ENCODE measurements at regions not wholly inside any gene's neighbourhood (a gene's known extent, or its start where the extent isn't known, plus 50 kb on each side); places are given as distances from the start of the nearest gene placed in this dataset.

GRCh38 chr5:120150770-120151169, 313.3 kb upstream of the PRR16 start:
- TF ChIP-seq EZH2 (IDR thresholded peaks at IDR 0.05; ENCODE audit: insufficient read depth, poor library complexity, severe bottlenecking) (no peak), EZH2phosphoT487 (IDR thresholded peaks at IDR 0.05; ENCODE audit: insufficient read depth, low read depth) (no peak)

Measured in GM23248 (cell line).